GM19397 (cell line): ENCODE measurements at regions not wholly inside any gene's neighbourhood (a gene's known extent, or its start where the extent isn't known, plus 50 kb on each side); places are given as distances from the start of the nearest gene placed in this dataset.

ENCODE experiments used
- ATAC-seq: cut with Tn5 transposase; IDR thresholded peaks from one replicate; pipeline ENCODE4 v1.9.1; 2021; ENCODE audit warnings: mild to moderate bottlenecking, moderate library complexity; ENCODE audit not compliant: unreplicated experiment

GRCh38 chr9:13505797-13506196 lies 226.3 kb upstream of the MPDZ start:
- ATAC-seq, result no peak

GRCh38 chr9:13503599-13503998 lies 224.1 kb upstream of the MPDZ start:
- ATAC-seq, result no peak

- ATAC-seq, result no peak
Measured at GRCh38 chr9:13502484-13502883, 223.0 kb upstream of the MPDZ start.

- ATAC-seq, result no peak
Measured at GRCh38 chr9:13501018-13501417, 221.5 kb upstream of the MPDZ start.

- ATAC-seq, result no peak
Measured at GRCh38 chr9:13500034-13500433, 220.5 kb upstream of the MPDZ start.

GRCh38 chr9:13493697-13494096 lies 214.2 kb upstream of the MPDZ start:
- no peak for ATAC-seq

- no peak for ATAC-seq
Measured at GRCh38 chr9:13491493-13492424, 212.3 kb upstream of the MPDZ start.

- no peak for ATAC-seq
Measured at GRCh38 chr9:13491138-13491492, 211.6 kb upstream of the MPDZ start.

- no peak for ATAC-seq
Measured at GRCh38 chr9:13487936-13488335, 208.4 kb upstream of the MPDZ start.

- no peak for ATAC-seq
Measured at GRCh38 chr9:13487498-13487897, 208.0 kb upstream of the MPDZ start.

- ATAC-seq, result no peak
Measured at GRCh38 chr9:13487071-13487470, 207.6 kb upstream of the MPDZ start.

- ATAC-seq, result no peak
Measured at GRCh38 chr9:13485068-13485596, 205.6 kb upstream of the MPDZ start.

- ATAC-seq, result no peak
Measured at GRCh38 chr9:13484186-13484585, 204.7 kb upstream of the MPDZ start.

- ATAC-seq, result no peak
Measured at GRCh38 chr9:13481274-13481673, 201.8 kb upstream of the MPDZ start.

- no peak for ATAC-seq
Measured at GRCh38 chr9:13480693-13481092, 201.2 kb upstream of the MPDZ start.

GRCh38 chr9:13479096-13479495 lies 199.6 kb upstream of the MPDZ start:
- ATAC-seq, result no peak

GRCh38 chr9:13478639-13479038 lies 199.1 kb upstream of the MPDZ start:
- ATAC-seq, result no peak

- ATAC-seq, result no peak
Measured at GRCh38 chr9:13478160-13478559, 198.7 kb upstream of the MPDZ start.

GRCh38 chr9:13470836-13471235 lies 191.3 kb upstream of the MPDZ start:
- ATAC-seq, result no peak

- ATAC-seq, result no peak
Measured at GRCh38 chr9:13467157-13467556, 187.7 kb upstream of the MPDZ start.

- ATAC-seq, result no peak
Measured at GRCh38 chr9:13461414-13461991, 182.0 kb upstream of the MPDZ start.

GRCh38 chr9:13459071-13459470 lies 179.6 kb upstream of the MPDZ start:
- ATAC-seq, result no peak
